GM12878 (cell line): ENCODE measurements at regions not wholly inside any gene's neighbourhood (a gene's known extent, or its start where the extent isn't known, plus 50 kb on each side); places are given as distances from the start of the nearest gene placed in this dataset.

Experiments
- ATAC-seq: fragments of 200-7000 bp; cut with Tn5 transposase; 3 replicates; pipeline ENCODE4 v1.9.1; 2020; ENCODE audit warnings: mild to moderate bottlenecking, moderate library complexity
- BruUV-seq: library from RNA; stranded (reverse); fragments of 400-500 nt; replicated peaks from 2 replicates; lab custom pipeline; 2021; lab: Mats Ljungman, UMichigan
- CTCF ChIA-PET: fragments of 300-600 bp; sonication (Branson Sonifier 250); formaldehyde crosslinking; extraction: SDS; loops from one replicate; lab custom pipeline; 2021; ENCODE audit warnings: inconsistent platforms; lab: Yijun Ruan, JAX
- POLR2A ChIA-PET: fragments of 350-600 bp; formaldehyde crosslinking; extraction: SDS; loops from one replicate; lab custom pipeline; 2021; ENCODE audit warnings: inconsistent platforms; lab: Charles Lee
- RAD21 ChIA-PET: fragments of 300-600 bp; sonication (Branson Sonifier 250); formaldehyde crosslinking; loops from one replicate; lab custom pipeline; 2023; ENCODE audit warnings: antibody characterized with exemption; ENCODE audit not compliant: unreplicated experiment; lab: Charles Lee
- SMC1A ChIA-PET: fragments of 300-600 bp; sonication (Branson Sonifier 250); formaldehyde crosslinking; loops from one replicate; lab custom pipeline; 2023; ENCODE audit not compliant: unreplicated experiment, uncharacterized antibody; lab: Charles Lee
- DNase-seq: peaks from one replicate; pipeline ENCODE4 v3.0.0-alpha.2; 2011; ENCODE audit warnings: low read depth, low spot score
- FAIRE-seq: peaks from 3 replicates; lab custom pipeline; 2011; peaks lifted over from hg19 to GRCh38; lab: Jason Lieb, UNC
- H2AFZ ChIP-seq: 2 replicates; pipeline ENCODE4 v1.6.0; 2011; ENCODE audit warnings: low read depth, low read length, control low read depth; ENCODE audit not compliant: control insufficient read depth
- H3K27ac ChIP-seq: 2 replicates; pipeline ENCODE4 v1.5.1; 2011; ENCODE audit warnings: control low read depth; ENCODE audit not compliant: control insufficient read depth, insufficient read depth
- H3K27me3 ChIP-seq, 2 experiments: replicated peaks in 1 of 2; 2 replicates each; pipeline versions ENCODE4 v1.6.0 to v1.6.1; 2011; ENCODE audit warnings: low read length in 1 of 2; ENCODE audit not compliant: control insufficient read depth in 2 of 2, insufficient read depth in 2 of 2
- H3K36me3 ChIP-seq, 2 experiments: 2 replicates each; pipeline ENCODE4 v1.5.1; 2011; ENCODE audit warnings: low read length in 1 of 2; ENCODE audit not compliant: control insufficient read depth in 2 of 2, insufficient read depth in 2 of 2
- H3K4me1 ChIP-seq: 2 replicates; pipeline ENCODE4 v1.6.1; 2011; ENCODE audit warnings: mild to moderate bottlenecking, low read length, moderate library complexity, mixed read lengths; ENCODE audit not compliant: control insufficient read depth, insufficient read depth
- H3K4me2 ChIP-seq: 2 replicates; pipeline ENCODE4 v1.6.0; 2011; ENCODE audit warnings: control low read depth; ENCODE audit not compliant: control insufficient read depth, insufficient read depth
- H3K4me3 ChIP-seq: fragments of 200-600 bp; sonication (generic); 2 replicates; pipeline ENCODE4 v1.5.1; 2016
- H3K79me2 ChIP-seq: 2 replicates; pipeline ENCODE4 v1.6.0; 2011; ENCODE audit warnings: low read length; ENCODE audit not compliant: control insufficient read depth, insufficient read depth
- H3K9ac ChIP-seq: 2 replicates; pipeline ENCODE4 v1.8.0; 2011; ENCODE audit warnings: low read length, control low read depth, mixed read lengths; ENCODE audit not compliant: control insufficient read depth, insufficient read depth
- H3K9me3 ChIP-seq: replicated peaks from 3 replicates; pipeline ENCODE4 v1.5.1; 2011; ENCODE audit warnings: mild to moderate bottlenecking, low read length; ENCODE audit not compliant: control insufficient read depth, insufficient read depth
- H4K20me1 ChIP-seq: 2 replicates; pipeline ENCODE4 v1.6.0; 2011; ENCODE audit not compliant: control insufficient read depth, insufficient read depth
- ATF2 ChIP-seq: IDR thresholded peaks from 2 replicates; pipeline ENCODE4 v1.6.1; 2012; ENCODE audit warnings: low read length, inconsistent platforms
- CBX3 ChIP-seq: fragments of 200-600 bp; sonication (generic); IDR thresholded peaks from 2 replicates; pipeline ENCODE4 v1.6.1; 2016; ENCODE audit warnings: low read depth, borderline replicate concordance
- CUX1 ChIP-seq: IDR thresholded peaks from 2 replicates; pipeline ENCODE4 v1.6.1; 2012; ENCODE audit warnings: improper control_type of control experiment, low read depth, low read length; ENCODE audit not compliant: insufficient replicate concordance
- LARP7 ChIP-seq: fragments of 450-650 bp; IDR thresholded peaks from 2 replicates; pipeline ENCODE4 v1.6.1; 2017; ENCODE audit warnings: mild to moderate bottlenecking
- MAX ChIP-seq: IDR thresholded peaks from 2 replicates; pipeline ENCODE4 v1.6.1; 2012; ENCODE audit warnings: low read depth, low read length, improper control_type of control experiment
- MYC ChIP-seq: IDR thresholded peaks from 2 replicates; pipeline ENCODE4 v1.6.1; 2011; ENCODE audit warnings: mild to moderate bottlenecking, low read length, moderate library complexity, inconsistent platforms; ENCODE audit not compliant: insufficient read depth, insufficient replicate concordance, insufficient read length, severe bottlenecking
- NFYA ChIP-seq: IDR thresholded peaks from 2 replicates; pipeline ENCODE4 v1.6.1; 2011; ENCODE audit warnings: low read depth, mild to moderate bottlenecking, low read length, improper control_type of control experiment, borderline replicate concordance
- RFX5 ChIP-seq: IDR thresholded peaks from 2 replicates; pipeline ENCODE4 v1.6.1; 2011; ENCODE audit warnings: low read depth, low read length, improper control_type of control experiment
- SPI1 ChIP-seq: IDR thresholded peaks from 2 replicates; pipeline ENCODE4 v1.6.1; 2011; ENCODE audit warnings: low read depth, mild to moderate bottlenecking, low read length, moderate library complexity, borderline replicate concordance; ENCODE audit not compliant: insufficient read depth
- ZNF687 ChIP-seq: fragments of 450-650 bp; IDR thresholded peaks from 2 replicates; pipeline ENCODE4 v1.6.1; 2017; ENCODE audit warnings: mild to moderate bottlenecking, moderate library complexity
- WGBS: methylation state at CpG from one replicate; pipeline ENCODE4 v1.1.6; 2016; ENCODE audit warnings: low lambda C conversion rate; ENCODE audit not compliant: insufficient replicate concordance, insufficient coverage; ENCODE audit errors: missing lambda C conversion rate; 5-methylcytosine and 5-hydroxymethylcytosine counted together
- in situ Hi-C: fragments of 300-500 bp; cut with MboI; formaldehyde crosslinking; loops from 9 replicates; pipeline ENCODE4 v1.14.3; 2018; ENCODE audit warnings: mixed read lengths
- intact Hi-C: fragments of 100-400 bp; cut with micrococcal nuclease; formaldehyde crosslinking; loops from one replicate; pipeline ENCODE4 v1.14.2; 2022; ENCODE audit not compliant: unreplicated experiment

- ChIA-PET SMC1A (interaction anchor here (0.7 to 5.8 kb wide), 29 partner anchors 9 to 236 kb away, joined by 3 to 60 read pairs (median 5); partner anchors contain the start of genes BOD1 and CPEB4), CTCF (interaction anchor here (0.6 to 4.2 kb wide), 10 partner anchors 9 to 181 kb away, joined by 3 to 29 read pairs (median 4); no protein-coding TSS in a partner anchor), POLR2A (interaction anchor here (0.6 to 2.2 kb wide), 14 partner anchors 9 to 159 kb away, joined by 3 to 14 read pairs (median 4); partner anchors contain the start of gene CPEB4), RAD21 (interaction anchor here (0.7 to 5.8 kb wide), 19 partner anchors 10 to 184 kb away, joined by 3 to 45 read pairs (median 4); partner anchors contain the start of gene BOD1)
- no peak overlapping the region; the same call in 1 of the 2 replicates for H3K4me3 ChIP-seq
- DNase-seq (no peak), FAIRE-seq (no peak), ATAC-seq (peak; percentile 39)
- peak overlapping the region; percentile 95 for H3K27ac ChIP-seq
- H3K79me2 ChIP-seq = no peaks in the 10 kb centered on the region
- H3K9me3 ChIP-seq = no peaks in the 10 kb centered on the region
- peak overlapping the region; percentile 13; the same call in 1 of the 2 replicates for H2AFZ ChIP-seq
- in situ Hi-C loops (loop anchor here (5.0 kb wide), 1 partner anchor 78 kb away; no protein-coding TSS in a partner anchor), intact Hi-C loops (loop anchor here (2.0 kb wide), 4 partner anchors 42 to 144 kb away; partner anchors contain the start of gene CPEB4)
- WGBS = over 99% methylated on average over 8 of the region's 8 CpGs
- no peaks in the 10 kb centered on the region for H3K27me3 ChIP-seq
- no peaks in the 10 kb centered on the region for H4K20me1 ChIP-seq
- no TSS peak for BruUV-seq
- H3K9ac ChIP-seq = peak overlapping the region; percentile 68
- no peaks in the 10 kb centered on the region for H3K36me3 ChIP-seq
- H3K4me2 ChIP-seq = peak overlapping the region; percentile 61
- peaks cover 54% of the 10 kb centered on the region for H3K4me1 ChIP-seq
- TF ChIP-seq NFYA (no peak), SPI1 (no peak), LARP7 (no peak), CBX3 (no peak), MYC (no peak), MAX (no peak), ATF2 (no peak), RFX5 (no peak), CUX1 (no peak), ZNF687 (no peak)
Measured at GRCh38 chr5:173744551-173744950, 128.1 kb upstream of the BOD1 start.
